ENCODE measurements at regions not wholly inside any gene's neighbourhood (a gene's known extent, or its start where the extent isn't known, plus 50 kb on each side); places are given as distances from the start of the nearest gene placed in this dataset.

DNA sequence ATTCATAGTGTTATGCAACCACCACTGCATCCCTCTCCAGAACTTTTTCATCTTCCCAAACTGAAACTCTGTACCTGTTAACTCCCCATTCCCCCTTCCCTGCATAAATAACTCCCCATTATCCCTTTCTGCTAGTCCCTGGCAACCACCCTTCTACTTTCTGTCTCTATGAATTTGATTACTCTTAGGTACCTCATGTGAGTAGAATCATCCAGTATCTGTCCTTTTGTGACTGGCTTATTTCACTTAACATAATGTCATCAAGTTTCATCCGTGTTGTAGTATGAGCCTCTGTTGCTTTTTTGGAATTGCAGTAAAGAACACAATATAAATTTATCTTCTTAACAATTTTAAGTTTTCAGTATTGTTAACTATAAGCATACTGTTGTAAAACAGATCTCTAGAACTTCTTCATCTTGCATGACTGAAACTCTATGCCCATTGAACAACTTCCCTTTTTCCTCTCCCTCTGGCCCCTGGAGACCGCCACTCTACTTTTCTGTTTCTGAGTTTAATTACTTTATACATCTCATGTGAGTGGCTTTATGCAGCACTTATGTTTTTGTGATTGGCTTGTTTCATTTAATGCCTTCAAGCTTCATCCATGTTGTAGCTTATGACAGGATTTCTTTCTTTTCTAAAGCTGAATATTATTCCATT is 87.3 kb upstream of the ABCC4 start:
- Mint-ChIP-seq H3K27me3 (ENCODE audit: low read depth) (peaks cover 8% of the 10 kb centered on the region), H3K27ac (no peak overlapping the region), H3K4me1 (no peaks in the 10 kb centered on the region), H3K4me3 (no peak overlapping the region), H3K36me3 (ENCODE audit: insufficient read depth in 1 of 3, low read depth in 3 of 3) (no peaks in the 10 kb centered on the region), H3K9me3 (peaks cover 4 to 7% of the 10 kb centered on the region in 2 experiments; a peak in 2 of 5 replicates)
- no peak overlapping the region for H2BK12ac ChIP-seq (ENCODE audit: insufficient read length, low read depth, low read length)
- no peak overlapping the region for H3K27ac ChIP-seq (ENCODE audit: insufficient read length, low read depth, low read length)
- H2BK5ac ChIP-seq (ENCODE audit: insufficient read length, low read length): no peak overlapping the region
- no peak overlapping the region for H4K5ac ChIP-seq (ENCODE audit: insufficient read length, low read depth, low read length)
- H3K4me2 ChIP-seq (ENCODE audit: insufficient read depth, insufficient read length, low read length): no peak overlapping the region
- H3K23me2 ChIP-seq (ENCODE audit: insufficient read length, low read depth, low read length, poor library complexity, severe bottlenecking): no peaks in the 10 kb centered on the region
- WGBS (ENCODE audit: extremely low coverage, insufficient read length, low lambda C conversion rate): no CpG with 5 or more reads among the region's 2 CpGs
- no peaks in the 10 kb centered on the region for H3K79me2 ChIP-seq (ENCODE audit: insufficient read depth, low read length)
- no peak overlapping the region for H2AK5ac ChIP-seq (ENCODE audit: insufficient read length, low read length)
- no peak for DNase-seq
- no peak overlapping the region for H4K8ac ChIP-seq (replicated peaks; ENCODE audit: insufficient read length, low read depth, low read length)
- H2AFZ ChIP-seq (ENCODE audit: low read length): no peak overlapping the region
- H3K9ac ChIP-seq (ENCODE audit: extremely low read depth, insufficient read length, low read length): no peak overlapping the region
- H2BK15ac ChIP-seq (ENCODE audit: low read depth, low read length): no peak overlapping the region
- no peak overlapping the region for H2BK120ac ChIP-seq (ENCODE audit: low read depth, low read length, poor library complexity, severe bottlenecking)
- H3K9me3 ChIP-seq (ENCODE audit: control insufficient read depth, low read depth, low read length): no peaks in the 10 kb centered on the region
- no peak overlapping the region for H3K4ac ChIP-seq (ENCODE audit: low read depth, low read length)
- H3K14ac ChIP-seq (ENCODE audit: insufficient read depth, low read length): no peak overlapping the region
- TF ChIP-seq, protein P1, sequence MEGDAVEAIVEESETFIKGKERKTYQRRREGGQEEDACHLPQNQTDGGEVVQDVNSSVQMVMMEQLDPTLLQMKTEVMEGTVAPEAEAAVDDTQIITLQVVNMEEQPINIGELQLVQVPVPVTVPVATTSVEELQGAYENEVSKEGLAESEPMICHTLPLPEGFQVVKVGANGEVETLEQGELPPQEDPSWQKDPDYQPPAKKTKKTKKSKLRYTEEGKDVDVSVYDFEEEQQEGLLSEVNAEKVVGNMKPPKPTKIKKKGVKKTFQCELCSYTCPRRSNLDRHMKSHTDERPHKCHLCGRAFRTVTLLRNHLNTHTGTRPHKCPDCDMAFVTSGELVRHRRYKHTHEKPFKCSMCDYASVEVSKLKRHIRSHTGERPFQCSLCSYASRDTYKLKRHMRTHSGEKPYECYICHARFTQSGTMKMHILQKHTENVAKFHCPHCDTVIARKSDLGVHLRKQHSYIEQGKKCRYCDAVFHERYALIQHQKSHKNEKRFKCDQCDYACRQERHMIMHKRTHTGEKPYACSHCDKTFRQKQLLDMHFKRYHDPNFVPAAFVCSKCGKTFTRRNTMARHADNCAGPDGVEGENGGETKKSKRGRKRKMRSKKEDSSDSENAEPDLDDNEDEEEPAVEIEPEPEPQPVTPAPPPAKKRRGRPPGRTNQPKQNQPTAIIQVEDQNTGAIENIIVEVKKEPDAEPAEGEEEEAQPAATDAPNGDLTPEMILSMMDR (conservative IDR thresholded peaks at IDR 0.05): no peak
- no peak overlapping the region for H3K18ac ChIP-seq (ENCODE audit: insufficient read length, low read depth, low read length)
- no peak overlapping the region for H2BK20ac ChIP-seq (ENCODE audit: low read depth, low read length, poor library complexity, severe bottlenecking)
- no peak overlapping the region for H4K91ac ChIP-seq (ENCODE audit: insufficient read length, low read depth, low read length)
- H3T11ph ChIP-seq (ENCODE audit: low read length): no peak overlapping the region
- no peaks in the 10 kb centered on the region for H3K27me3 ChIP-seq (ENCODE audit: insufficient read depth, low read length)
- H4K20me1 ChIP-seq (ENCODE audit: control insufficient read depth, insufficient read depth, insufficient read length): no peaks in the 10 kb centered on the region
- H3K79me1 ChIP-seq (ENCODE audit: insufficient read depth, low read depth, low read length, poor library complexity, severe bottlenecking): no peaks in the 10 kb centered on the region
- H3K4me1 ChIP-seq (ENCODE audit: insufficient read depth, low read length): no peaks in the 10 kb centered on the region
- H3K56ac ChIP-seq (ENCODE audit: insufficient read length, low read depth, low read length): no peak overlapping the region
- H3K23ac ChIP-seq (ENCODE audit: insufficient read length, low read depth, low read length): no peak overlapping the region

Data from H9 (cell line).